ENCODE measurements at regions not wholly inside any gene's neighbourhood (a gene's known extent, or its start where the extent isn't known, plus 50 kb on each side); places are given as distances from the start of the nearest gene placed in this dataset.

DNA sequence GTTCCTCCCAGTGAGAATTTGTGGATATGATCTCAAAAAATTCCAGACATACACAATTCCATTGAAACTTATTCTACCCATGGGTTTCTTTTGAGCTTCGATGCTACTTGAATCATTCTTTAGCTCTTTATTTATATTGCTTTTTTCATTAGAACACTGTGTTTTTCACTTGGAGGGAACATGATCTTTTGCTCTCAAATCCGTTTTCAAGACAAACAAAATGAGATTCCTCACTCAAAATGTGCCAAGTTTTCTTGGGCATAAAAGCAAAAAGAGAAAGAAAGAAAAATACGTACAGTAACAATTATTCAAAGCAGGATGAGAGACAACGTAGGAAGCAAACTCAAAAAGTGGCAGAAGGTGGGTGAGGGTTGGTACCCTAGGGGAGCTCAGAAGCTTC lies 118.8 kb upstream of the PDZRN3 start:
- H3K4me1 ChIP-seq: no peaks in the 10 kb centered on the region
- no peaks in the 10 kb centered on the region for H3K9me3 ChIP-seq
- WGBS, 5 donors: 56 to 78% (median 69%) methylated on average over 4 of the region's 4 CpGs
- no peak overlapping the region for H3K27ac ChIP-seq
- no peak for DNase-seq
- intact Hi-C loops (cut with DNase I; ENCODE audit: low total_unique reads): no loop called here
- TF ChIP-seq POLR2AphosphoS5 (IDR thresholded peaks at IDR 0.05): no peak
- TF ChIP-seq, protein P1, sequence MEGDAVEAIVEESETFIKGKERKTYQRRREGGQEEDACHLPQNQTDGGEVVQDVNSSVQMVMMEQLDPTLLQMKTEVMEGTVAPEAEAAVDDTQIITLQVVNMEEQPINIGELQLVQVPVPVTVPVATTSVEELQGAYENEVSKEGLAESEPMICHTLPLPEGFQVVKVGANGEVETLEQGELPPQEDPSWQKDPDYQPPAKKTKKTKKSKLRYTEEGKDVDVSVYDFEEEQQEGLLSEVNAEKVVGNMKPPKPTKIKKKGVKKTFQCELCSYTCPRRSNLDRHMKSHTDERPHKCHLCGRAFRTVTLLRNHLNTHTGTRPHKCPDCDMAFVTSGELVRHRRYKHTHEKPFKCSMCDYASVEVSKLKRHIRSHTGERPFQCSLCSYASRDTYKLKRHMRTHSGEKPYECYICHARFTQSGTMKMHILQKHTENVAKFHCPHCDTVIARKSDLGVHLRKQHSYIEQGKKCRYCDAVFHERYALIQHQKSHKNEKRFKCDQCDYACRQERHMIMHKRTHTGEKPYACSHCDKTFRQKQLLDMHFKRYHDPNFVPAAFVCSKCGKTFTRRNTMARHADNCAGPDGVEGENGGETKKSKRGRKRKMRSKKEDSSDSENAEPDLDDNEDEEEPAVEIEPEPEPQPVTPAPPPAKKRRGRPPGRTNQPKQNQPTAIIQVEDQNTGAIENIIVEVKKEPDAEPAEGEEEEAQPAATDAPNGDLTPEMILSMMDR (IDR thresholded peaks at IDR 0.05 in 8 of 11, conservative IDR thresholded peaks at IDR 0.05 in 3 of 11): no peak
- no peak for TF ChIP-seq POLR2A (IDR thresholded peaks at IDR 0.05)
- H3K27me3 ChIP-seq (replicated peaks in 1 of 7): no peaks in the 10 kb centered on the region
- no peaks in the 10 kb centered on the region for H3K36me3 ChIP-seq
- H3K4me3 ChIP-seq: no peak overlapping the region

DNA sequence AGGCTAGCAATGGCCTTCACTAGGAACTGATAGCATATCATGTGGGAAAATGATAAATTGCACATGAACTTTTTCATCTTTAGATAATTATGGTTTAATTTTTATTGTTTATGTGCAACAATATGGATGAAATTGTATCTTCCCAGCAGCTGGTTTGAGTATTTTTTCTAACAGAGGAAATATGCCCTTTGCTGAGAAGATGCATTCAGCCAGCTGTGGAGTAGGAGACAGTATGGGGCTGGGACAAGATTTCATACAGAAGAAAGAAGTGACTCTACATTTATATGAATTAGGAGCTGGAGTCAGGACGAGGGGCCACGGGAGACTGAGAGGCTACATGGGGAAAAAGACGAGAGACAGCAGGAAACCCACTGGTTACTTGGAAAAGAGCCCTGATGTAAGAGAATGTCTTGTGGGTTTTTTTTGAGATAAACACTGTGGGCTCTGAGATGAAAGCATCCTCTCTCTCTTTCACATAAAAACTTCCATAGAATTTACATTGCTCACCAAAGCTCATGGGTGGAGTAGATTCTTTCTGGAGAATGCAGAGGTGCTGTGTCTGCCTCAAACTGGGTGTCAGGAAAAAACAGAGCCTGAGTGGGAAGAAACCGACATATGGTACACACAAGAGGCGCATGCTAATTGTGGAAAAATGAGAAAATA lies 115.2 kb upstream of the PDZRN3 start:
- no peaks in the 10 kb centered on the region for H3K27me3 ChIP-seq (replicated peaks in 1 of 7)
- intact Hi-C loops (cut with DNase I; ENCODE audit: low total_unique reads): no loop called here
- H3K27ac ChIP-seq: no peak overlapping the region
- H3K9me3 ChIP-seq: no peaks in the 10 kb centered on the region
- no peak for DNase-seq
- H3K36me3 ChIP-seq: no peaks in the 10 kb centered on the region
- H3K4me1 ChIP-seq: no peaks in the 10 kb centered on the region
- TF ChIP-seq POLR2AphosphoS5 (IDR thresholded peaks at IDR 0.05): no peak
- TF ChIP-seq POLR2A (IDR thresholded peaks at IDR 0.05): no peak
- TF ChIP-seq, protein P1 (IDR thresholded peaks at IDR 0.05 in 8 of 11, conservative IDR thresholded peaks at IDR 0.05 in 3 of 11): no peak
- WGBS, 5 donors: 44 to 70% (median 63%) methylated on average over 5 of the region's 5 CpGs
- no peak overlapping the region for H3K4me3 ChIP-seq

GRCh38 chr3:73738711-73739110 lies 114.0 kb upstream of the PDZRN3 start:
- 67 to 85% (median 75%) methylated on average over 1 of the region's 1 CpG for WGBS, 5 donors
- TF ChIP-seq POLR2A (IDR thresholded peaks at IDR 0.05) (no peak), POLR2AphosphoS5 (IDR thresholded peaks at IDR 0.05) (no peak)
- TF ChIP-seq, protein P1 (IDR thresholded peaks at IDR 0.05 in 8 of 11, conservative IDR thresholded peaks at IDR 0.05 in 3 of 11): no peak

GRCh38 chr3:73734211-73735089 lies 109.7 kb upstream of the PDZRN3 start:
- no peaks in the 10 kb centered on the region for H3K9me3 ChIP-seq
- DNase-seq: no peak
- TF ChIP-seq POLR2AphosphoS5 (IDR thresholded peaks at IDR 0.05): no peak
- TF ChIP-seq POLR2A (IDR thresholded peaks at IDR 0.05): no peak
- TF ChIP-seq, protein P1 (IDR thresholded peaks at IDR 0.05 in 8 of 11, conservative IDR thresholded peaks at IDR 0.05 in 3 of 11): no peak
- no peaks in the 10 kb centered on the region for H3K4me1 ChIP-seq
- no peak overlapping the region for H3K27ac ChIP-seq
- no peaks in the 10 kb centered on the region for H3K27me3 ChIP-seq (replicated peaks in 1 of 7)
- intact Hi-C loops (cut with DNase I; ENCODE audit: low total_unique reads): no loop called here
- H3K36me3 ChIP-seq: no peaks in the 10 kb centered on the region
- H3K4me3 ChIP-seq: no peak overlapping the region
- WGBS, 5 donors: 45 to 57% (median 52%) methylated on average over 3 of the region's 3 CpGs

More at GRCh38 chr3:73738711-73739110, 114.0 kb upstream of the PDZRN3 start:
- H3K9me3 ChIP-seq: no peaks in the 10 kb centered on the region
- no peak for DNase-seq
- no peaks in the 10 kb centered on the region for H3K27me3 ChIP-seq (replicated peaks in 1 of 7)
- intact Hi-C loops (cut with DNase I; ENCODE audit: low total_unique reads): no loop called here
- H3K36me3 ChIP-seq: no peaks in the 10 kb centered on the region
- H3K4me3 ChIP-seq: no peak overlapping the region
- H3K4me1 ChIP-seq: no peaks in the 10 kb centered on the region
- H3K27ac ChIP-seq: no peak overlapping the region
